ENCODE measurements at regions not wholly inside any gene's neighbourhood (a gene's known extent, or its start where the extent isn't known, plus 50 kb on each side); places are given as distances from the start of the nearest gene placed in this dataset.

DNA sequence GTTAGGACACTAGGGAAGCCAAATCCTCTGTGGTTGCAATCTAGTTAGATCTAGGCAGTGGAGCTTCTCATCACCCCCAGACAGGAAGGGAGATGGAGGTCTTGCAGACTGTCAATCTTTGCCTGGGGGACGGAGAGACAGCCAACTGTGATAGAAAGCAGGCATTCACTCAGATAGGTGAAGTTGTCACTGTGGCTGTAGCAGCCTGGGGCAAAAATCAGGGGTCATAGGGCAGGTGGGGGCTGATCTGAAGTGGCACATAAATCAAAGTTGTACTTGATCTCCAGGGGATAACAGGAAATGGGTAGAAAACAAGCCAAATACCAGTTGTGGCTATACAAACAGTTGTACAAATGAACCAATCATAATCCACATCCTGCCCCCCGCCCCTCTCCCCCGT lies 620.9 kb upstream of the USP24 start:
- Mint-ChIP-seq H3K27me3 (ENCODE audit: low read depth) (no peaks in the 10 kb centered on the region), H3K4me1 (peaks cover 19% of the 10 kb centered on the region), H3K9me3 (no peaks in the 10 kb centered on the region), H3K4me3 (no peak overlapping the region), H3K36me3 (no peaks in the 10 kb centered on the region), H3K27ac (no peak overlapping the region)
- DNase-seq (ENCODE audit: low spot score) (no peak), ATAC-seq (no peak)
- ChIA-PET CTCF (interaction anchor here (0.6 to 1.9 kb wide), 3 partner anchors 357 to 678 kb away, joined by 4 to 5 read pairs (median 4); no protein-coding TSS in a partner anchor), POLR2A (interaction anchor here (0.6 kb wide), 2 partner anchors 334 to 577 kb away, joined by 3 read pairs; no protein-coding TSS in a partner anchor)
- TF ChIP-seq, protein P1, sequence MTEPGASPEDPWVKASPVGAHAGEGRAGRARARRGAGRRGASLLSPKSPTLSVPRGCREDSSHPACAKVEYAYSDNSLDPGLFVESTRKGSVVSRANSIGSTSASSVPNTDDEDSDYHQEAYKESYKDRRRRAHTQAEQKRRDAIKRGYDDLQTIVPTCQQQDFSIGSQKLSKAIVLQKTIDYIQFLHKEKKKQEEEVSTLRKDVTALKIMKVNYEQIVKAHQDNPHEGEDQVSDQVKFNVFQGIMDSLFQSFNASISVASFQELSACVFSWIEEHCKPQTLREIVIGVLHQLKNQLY (CRISPR knock-in tag; IDR thresholded peaks at IDR 0.05), result no peak
- no peak for TF ChIP-seq GTF2I (CRISPR knock-in tag; conservative IDR thresholded peaks at IDR 0.05)
- TF ChIP-seq, protein P2, sequence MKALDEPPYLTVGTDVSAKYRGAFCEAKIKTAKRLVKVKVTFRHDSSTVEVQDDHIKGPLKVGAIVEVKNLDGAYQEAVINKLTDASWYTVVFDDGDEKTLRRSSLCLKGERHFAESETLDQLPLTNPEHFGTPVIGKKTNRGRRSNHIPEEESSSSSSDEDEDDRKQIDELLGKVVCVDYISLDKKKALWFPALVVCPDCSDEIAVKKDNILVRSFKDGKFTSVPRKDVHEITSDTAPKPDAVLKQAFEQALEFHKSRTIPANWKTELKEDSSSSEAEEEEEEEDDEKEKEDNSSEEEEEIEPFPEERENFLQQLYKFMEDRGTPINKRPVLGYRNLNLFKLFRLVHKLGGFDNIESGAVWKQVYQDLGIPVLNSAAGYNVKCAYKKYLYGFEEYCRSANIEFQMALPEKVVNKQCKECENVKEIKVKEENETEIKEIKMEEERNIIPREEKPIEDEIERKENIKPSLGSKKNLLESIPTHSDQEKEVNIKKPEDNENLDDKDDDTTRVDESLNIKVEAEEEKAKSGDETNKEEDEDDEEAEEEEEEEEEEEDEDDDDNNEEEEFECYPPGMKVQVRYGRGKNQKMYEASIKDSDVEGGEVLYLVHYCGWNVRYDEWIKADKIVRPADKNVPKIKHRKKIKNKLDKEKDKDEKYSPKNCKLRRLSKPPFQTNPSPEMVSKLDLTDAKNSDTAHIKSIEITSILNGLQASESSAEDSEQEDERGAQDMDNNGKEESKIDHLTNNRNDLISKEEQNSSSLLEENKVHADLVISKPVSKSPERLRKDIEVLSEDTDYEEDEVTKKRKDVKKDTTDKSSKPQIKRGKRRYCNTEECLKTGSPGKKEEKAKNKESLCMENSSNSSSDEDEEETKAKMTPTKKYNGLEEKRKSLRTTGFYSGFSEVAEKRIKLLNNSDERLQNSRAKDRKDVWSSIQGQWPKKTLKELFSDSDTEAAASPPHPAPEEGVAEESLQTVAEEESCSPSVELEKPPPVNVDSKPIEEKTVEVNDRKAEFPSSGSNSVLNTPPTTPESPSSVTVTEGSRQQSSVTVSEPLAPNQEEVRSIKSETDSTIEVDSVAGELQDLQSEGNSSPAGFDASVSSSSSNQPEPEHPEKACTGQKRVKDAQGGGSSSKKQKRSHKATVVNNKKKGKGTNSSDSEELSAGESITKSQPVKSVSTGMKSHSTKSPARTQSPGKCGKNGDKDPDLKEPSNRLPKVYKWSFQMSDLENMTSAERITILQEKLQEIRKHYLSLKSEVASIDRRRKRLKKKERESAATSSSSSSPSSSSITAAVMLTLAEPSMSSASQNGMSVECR (CRISPR knock-in tag; IDR thresholded peaks at IDR 0.05; ENCODE audit: borderline replicate concordance), result no peak
- no peak for TF ChIP-seq RELA (CRISPR knock-in tag; IDR thresholded peaks at IDR 0.05; ENCODE audit: borderline replicate concordance)
- no peak for TF ChIP-seq SOX15 (CRISPR knock-in tag; IDR thresholded peaks at IDR 0.05)
- TF ChIP-seq SMAD3 (CRISPR knock-in tag; IDR thresholded peaks at IDR 0.05; ENCODE audit: borderline replicate concordance), result no peak
- no peak for TF ChIP-seq NR1H2 (CRISPR knock-in tag; IDR thresholded peaks at IDR 0.05)
- TF ChIP-seq FOXK1 (CRISPR knock-in tag; IDR thresholded peaks at IDR 0.05), result no peak
- TF ChIP-seq SP1 (CRISPR knock-in tag; conservative IDR thresholded peaks at IDR 0.05), result no peak
- TF ChIP-seq TCF7 (CRISPR knock-in tag; IDR thresholded peaks at IDR 0.05; ENCODE audit: low read depth), result no peak
- TF ChIP-seq, protein P3, sequence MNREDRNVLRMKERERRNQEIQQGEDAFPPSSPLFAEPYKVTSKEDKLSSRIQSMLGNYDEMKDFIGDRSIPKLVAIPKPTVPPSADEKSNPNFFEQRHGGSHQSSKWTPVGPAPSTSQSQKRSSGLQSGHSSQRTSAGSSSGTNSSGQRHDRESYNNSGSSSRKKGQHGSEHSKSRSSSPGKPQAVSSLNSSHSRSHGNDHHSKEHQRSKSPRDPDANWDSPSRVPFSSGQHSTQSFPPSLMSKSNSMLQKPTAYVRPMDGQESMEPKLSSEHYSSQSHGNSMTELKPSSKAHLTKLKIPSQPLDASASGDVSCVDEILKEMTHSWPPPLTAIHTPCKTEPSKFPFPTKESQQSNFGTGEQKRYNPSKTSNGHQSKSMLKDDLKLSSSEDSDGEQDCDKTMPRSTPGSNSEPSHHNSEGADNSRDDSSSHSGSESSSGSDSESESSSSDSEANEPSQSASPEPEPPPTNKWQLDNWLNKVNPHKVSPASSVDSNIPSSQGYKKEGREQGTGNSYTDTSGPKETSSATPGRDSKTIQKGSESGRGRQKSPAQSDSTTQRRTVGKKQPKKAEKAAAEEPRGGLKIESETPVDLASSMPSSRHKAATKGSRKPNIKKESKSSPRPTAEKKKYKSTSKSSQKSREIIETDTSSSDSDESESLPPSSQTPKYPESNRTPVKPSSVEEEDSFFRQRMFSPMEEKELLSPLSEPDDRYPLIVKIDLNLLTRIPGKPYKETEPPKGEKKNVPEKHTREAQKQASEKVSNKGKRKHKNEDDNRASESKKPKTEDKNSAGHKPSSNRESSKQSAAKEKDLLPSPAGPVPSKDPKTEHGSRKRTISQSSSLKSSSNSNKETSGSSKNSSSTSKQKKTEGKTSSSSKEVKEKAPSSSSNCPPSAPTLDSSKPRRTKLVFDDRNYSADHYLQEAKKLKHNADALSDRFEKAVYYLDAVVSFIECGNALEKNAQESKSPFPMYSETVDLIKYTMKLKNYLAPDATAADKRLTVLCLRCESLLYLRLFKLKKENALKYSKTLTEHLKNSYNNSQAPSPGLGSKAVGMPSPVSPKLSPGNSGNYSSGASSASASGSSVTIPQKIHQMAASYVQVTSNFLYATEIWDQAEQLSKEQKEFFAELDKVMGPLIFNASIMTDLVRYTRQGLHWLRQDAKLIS (CRISPR knock-in tag; IDR thresholded peaks at IDR 0.05; ENCODE audit: borderline replicate concordance), result no peak
- no peak for TF ChIP-seq CREM (CRISPR knock-in tag; IDR thresholded peaks at IDR 0.05)
- TF ChIP-seq, protein P4, sequence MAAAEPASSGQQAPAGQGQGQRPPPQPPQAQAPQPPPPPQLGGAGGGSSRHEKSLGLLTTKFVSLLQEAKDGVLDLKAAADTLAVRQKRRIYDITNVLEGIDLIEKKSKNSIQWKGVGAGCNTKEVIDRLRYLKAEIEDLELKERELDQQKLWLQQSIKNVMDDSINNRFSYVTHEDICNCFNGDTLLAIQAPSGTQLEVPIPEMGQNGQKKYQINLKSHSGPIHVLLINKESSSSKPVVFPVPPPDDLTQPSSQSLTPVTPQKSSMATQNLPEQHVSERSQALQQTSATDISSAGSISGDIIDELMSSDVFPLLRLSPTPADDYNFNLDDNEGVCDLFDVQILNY (CRISPR knock-in tag; IDR thresholded peaks at IDR 0.05), result no peak
- TF ChIP-seq ZNF121 (CRISPR knock-in tag; IDR thresholded peaks at IDR 0.05), result no peak
- TF ChIP-seq, protein P5, sequence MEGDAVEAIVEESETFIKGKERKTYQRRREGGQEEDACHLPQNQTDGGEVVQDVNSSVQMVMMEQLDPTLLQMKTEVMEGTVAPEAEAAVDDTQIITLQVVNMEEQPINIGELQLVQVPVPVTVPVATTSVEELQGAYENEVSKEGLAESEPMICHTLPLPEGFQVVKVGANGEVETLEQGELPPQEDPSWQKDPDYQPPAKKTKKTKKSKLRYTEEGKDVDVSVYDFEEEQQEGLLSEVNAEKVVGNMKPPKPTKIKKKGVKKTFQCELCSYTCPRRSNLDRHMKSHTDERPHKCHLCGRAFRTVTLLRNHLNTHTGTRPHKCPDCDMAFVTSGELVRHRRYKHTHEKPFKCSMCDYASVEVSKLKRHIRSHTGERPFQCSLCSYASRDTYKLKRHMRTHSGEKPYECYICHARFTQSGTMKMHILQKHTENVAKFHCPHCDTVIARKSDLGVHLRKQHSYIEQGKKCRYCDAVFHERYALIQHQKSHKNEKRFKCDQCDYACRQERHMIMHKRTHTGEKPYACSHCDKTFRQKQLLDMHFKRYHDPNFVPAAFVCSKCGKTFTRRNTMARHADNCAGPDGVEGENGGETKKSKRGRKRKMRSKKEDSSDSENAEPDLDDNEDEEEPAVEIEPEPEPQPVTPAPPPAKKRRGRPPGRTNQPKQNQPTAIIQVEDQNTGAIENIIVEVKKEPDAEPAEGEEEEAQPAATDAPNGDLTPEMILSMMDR (IDR thresholded peaks at IDR 0.05), result no peak
- TF ChIP-seq, protein P6, sequence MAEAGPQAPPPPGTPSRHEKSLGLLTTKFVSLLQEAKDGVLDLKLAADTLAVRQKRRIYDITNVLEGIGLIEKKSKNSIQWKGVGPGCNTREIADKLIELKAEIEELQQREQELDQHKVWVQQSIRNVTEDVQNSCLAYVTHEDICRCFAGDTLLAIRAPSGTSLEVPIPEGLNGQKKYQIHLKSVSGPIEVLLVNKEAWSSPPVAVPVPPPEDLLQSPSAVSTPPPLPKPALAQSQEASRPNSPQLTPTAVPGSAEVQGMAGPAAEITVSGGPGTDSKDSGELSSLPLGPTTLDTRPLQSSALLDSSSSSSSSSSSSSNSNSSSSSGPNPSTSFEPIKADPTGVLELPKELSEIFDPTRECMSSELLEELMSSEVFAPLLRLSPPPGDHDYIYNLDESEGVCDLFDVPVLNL (CRISPR knock-in tag; IDR thresholded peaks at IDR 0.05; ENCODE audit: borderline replicate concordance, low read depth), result no peak
- no peak for TF ChIP-seq MYBL2 (CRISPR knock-in tag; IDR thresholded peaks at IDR 0.05)
